Epithelial cell of esophagus (primary cell): ENCODE measurements at regions not wholly inside any gene's neighbourhood (a gene's known extent, or its start where the extent isn't known, plus 50 kb on each side); places are given as distances from the start of the nearest gene placed in this dataset.

Experiments
- DNase-seq: peaks from one replicate; pipeline ENCODE4 v3.0.0; 2010; ENCODE audit warnings: low read depth
- H3K4me3 ChIP-seq: 2 replicates; pipeline ENCODE4 v1.5.1; 2011; ENCODE audit warnings: mild to moderate bottlenecking, low read length, control low read depth
- CTCF ChIP-seq: IDR thresholded peaks from 2 replicates; pipeline ENCODE4 v1.5.1; 2011; ENCODE audit warnings: low read depth, mild to moderate bottlenecking, low read length, control low read depth, inconsistent platforms; ENCODE audit not compliant: insufficient read depth; ENCODE audit errors: missing control alignments

GRCh38 chr9:89814340-89815040, 209.7 kb downstream of the GADD45G start:
- H3K4me3 ChIP-seq: no peak overlapping the region
- DNase-seq: no peak
- no peak for TF ChIP-seq CTCF

- TF ChIP-seq CTCF: no peak
- DNase-seq: no peak
These were observed 210.5 kb downstream of the GADD45G start for GRCh38 chr9:89815061-89815902.

GRCh38 chr9:89815903-89816573, 211.2 kb downstream of the GADD45G start:
- no peak overlapping the region for H3K4me3 ChIP-seq
- no peak for DNase-seq
- no peak for TF ChIP-seq CTCF

More at GRCh38 chr9:89815061-89815902, 210.5 kb downstream of the GADD45G start:
- H3K4me3 ChIP-seq: no peak overlapping the region

GRCh38 chr9:89817151-89817950, 212.5 kb downstream of the GADD45G start:
- no peak overlapping the region for H3K4me3 ChIP-seq
- no peak for TF ChIP-seq CTCF
- no peak for DNase-seq

GRCh38 chr9:89820337-89820736, 215.5 kb downstream of the GADD45G start:
- no peak overlapping the region for H3K4me3 ChIP-seq
- no peak for DNase-seq
- no peak for TF ChIP-seq CTCF

- DNase-seq: no peak
- no peak for TF ChIP-seq CTCF
- no peak overlapping the region for H3K4me3 ChIP-seq
These were observed 216.3 kb downstream of the GADD45G start for GRCh38 chr9:89821081-89821480.
